Right lobe of liver (tissue), 4 donors: ENCODE measurements at regions not wholly inside any gene's neighbourhood (a gene's known extent, or its start where the extent isn't known, plus 50 kb on each side); places are given as distances from the start of the nearest gene placed in this dataset.

Experiments used
- POLR2A ChIP-seq: fragments of 450-650 bp; IDR thresholded peaks from one replicate; pipeline ENCODE4 v1.6.1; 2017; ENCODE audit warnings: antibody characterized with exemption, mild to moderate bottlenecking
- TF ChIP-seq, protein P1 (sequence below), 4 donors: fragments of 200-600 bp in 3 of 4; fragments of 450-650 bp in 1 of 4; IDR thresholded peaks; one replicate each; pipeline versions ENCODE4 v1.5.1 to v1.8.0; 2016 to 2022; ENCODE audit warnings: antibody characterized with exemption in 4 of 4, mild to moderate bottlenecking in 2 of 4
- donor health status: DM: no; HTN: no; CAD: no.
- donor health status: DM: no; HTN: no; CAD: no.
- donor health status: DM: no; HTN: yes; CAD: no.

- TF ChIP-seq, protein P1, sequence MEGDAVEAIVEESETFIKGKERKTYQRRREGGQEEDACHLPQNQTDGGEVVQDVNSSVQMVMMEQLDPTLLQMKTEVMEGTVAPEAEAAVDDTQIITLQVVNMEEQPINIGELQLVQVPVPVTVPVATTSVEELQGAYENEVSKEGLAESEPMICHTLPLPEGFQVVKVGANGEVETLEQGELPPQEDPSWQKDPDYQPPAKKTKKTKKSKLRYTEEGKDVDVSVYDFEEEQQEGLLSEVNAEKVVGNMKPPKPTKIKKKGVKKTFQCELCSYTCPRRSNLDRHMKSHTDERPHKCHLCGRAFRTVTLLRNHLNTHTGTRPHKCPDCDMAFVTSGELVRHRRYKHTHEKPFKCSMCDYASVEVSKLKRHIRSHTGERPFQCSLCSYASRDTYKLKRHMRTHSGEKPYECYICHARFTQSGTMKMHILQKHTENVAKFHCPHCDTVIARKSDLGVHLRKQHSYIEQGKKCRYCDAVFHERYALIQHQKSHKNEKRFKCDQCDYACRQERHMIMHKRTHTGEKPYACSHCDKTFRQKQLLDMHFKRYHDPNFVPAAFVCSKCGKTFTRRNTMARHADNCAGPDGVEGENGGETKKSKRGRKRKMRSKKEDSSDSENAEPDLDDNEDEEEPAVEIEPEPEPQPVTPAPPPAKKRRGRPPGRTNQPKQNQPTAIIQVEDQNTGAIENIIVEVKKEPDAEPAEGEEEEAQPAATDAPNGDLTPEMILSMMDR (IDR thresholded peaks at IDR 0.05), result no peak
- no peak for TF ChIP-seq POLR2A
These were observed 385.7 kb upstream of the NR2F2 start for GRCh38 chr15:95944661-95945255.
